ENCODE measurements at regions not wholly inside any gene's neighbourhood (a gene's known extent, or its start where the extent isn't known, plus 50 kb on each side); places are given as distances from the start of the nearest gene placed in this dataset.

- no peak for DNase-seq (ENCODE audit: low read depth)
- H3K4me3 ChIP-seq (ENCODE audit: low read depth, low read length): no peak overlapping the region
- TF ChIP-seq CTCF (IDR thresholded peaks at IDR 0.05; ENCODE audit: insufficient read depth, low read depth, low read length): no peak
Measured at GRCh38 chr2:117190856-117191559, 623.5 kb upstream of the DDX18 start.

GRCh38 chr2:117195381-117195780, 619.1 kb upstream of the DDX18 start:
- H3K4me3 ChIP-seq (ENCODE audit: low read depth, low read length): no peak overlapping the region
- no peak for TF ChIP-seq CTCF (IDR thresholded peaks at IDR 0.05; ENCODE audit: insufficient read depth, low read depth, low read length)
- DNase-seq (ENCODE audit: low read depth): no peak

GRCh38 chr2:117199511-117199910, 615.0 kb upstream of the DDX18 start:
- no peak for DNase-seq (ENCODE audit: low read depth)
- TF ChIP-seq CTCF (IDR thresholded peaks at IDR 0.05; ENCODE audit: insufficient read depth, low read depth, low read length): no peak
- H3K4me3 ChIP-seq (ENCODE audit: low read depth, low read length): no peak overlapping the region

GRCh38 chr2:117212562-117212961, 601.9 kb upstream of the DDX18 start:
- no peak for DNase-seq (ENCODE audit: low read depth)
- TF ChIP-seq CTCF (IDR thresholded peaks at IDR 0.05; ENCODE audit: insufficient read depth, low read depth, low read length): no peak
- H3K4me3 ChIP-seq (ENCODE audit: low read depth, low read length): no peak overlapping the region

- no peak for DNase-seq (ENCODE audit: low read depth)
- H3K4me3 ChIP-seq (ENCODE audit: low read depth, low read length): no peak overlapping the region
- no peak for TF ChIP-seq CTCF (IDR thresholded peaks at IDR 0.05; ENCODE audit: insufficient read depth, low read depth, low read length)
Measured at GRCh38 chr2:117217145-117217544, 597.3 kb upstream of the DDX18 start.

- TF ChIP-seq CTCF (IDR thresholded peaks at IDR 0.05; ENCODE audit: insufficient read depth, low read depth, low read length): no peak
- no peak overlapping the region for H3K4me3 ChIP-seq (ENCODE audit: low read depth, low read length)
Measured at GRCh38 chr2:117222809-117223208, 591.7 kb upstream of the DDX18 start.

GRCh38 chr2:117232305-117232704, 582.2 kb upstream of the DDX18 start:
- no peak overlapping the region for H3K4me3 ChIP-seq (ENCODE audit: low read depth, low read length)
- no peak for DNase-seq (ENCODE audit: low read depth)
- TF ChIP-seq CTCF (IDR thresholded peaks at IDR 0.05; ENCODE audit: insufficient read depth, low read depth, low read length): no peak

More at GRCh38 chr2:117222809-117223208, 591.7 kb upstream of the DDX18 start:
- no peak for DNase-seq (ENCODE audit: low read depth)
